KMS-11 (cell line): ENCODE measurements at regions not wholly inside any gene's neighbourhood (a gene's known extent, or its start where the extent isn't known, plus 50 kb on each side); places are given as distances from the start of the nearest gene placed in this dataset.

ENCODE experiments used
- H2AFZ ChIP-seq: fragments of 200-600 bp; sonication (generic); 2 replicates; pipeline ENCODE4 v1.6.1; 2016; ENCODE audit warnings: antibody characterized with exemption, mixed run types, low read depth
- H3K27ac ChIP-seq: fragments of 200-600 bp; sonication (generic); 2 replicates; pipeline ENCODE4 v1.6.1; 2016; ENCODE audit warnings: mild to moderate bottlenecking, mixed run types
- H3K27me3 ChIP-seq: fragments of 200-600 bp; sonication (generic); 2 replicates; pipeline ENCODE4 v1.6.1; 2017; ENCODE audit warnings: mild to moderate bottlenecking, low read depth, mixed run types, moderate library complexity; ENCODE audit not compliant: insufficient read depth
- H3K36me3 ChIP-seq: fragments of 200-600 bp; sonication (generic); 2 replicates; pipeline ENCODE4 v1.6.1; 2017; ENCODE audit warnings: mild to moderate bottlenecking, mixed run types; ENCODE audit not compliant: insufficient read depth
- H3K4me1 ChIP-seq: fragments of 200-600 bp; sonication (generic); 2 replicates; pipeline ENCODE4 v1.6.1; 2016; ENCODE audit warnings: mild to moderate bottlenecking, low read depth, mixed run types; ENCODE audit not compliant: poor library complexity, severe bottlenecking
- H3K4me2 ChIP-seq: fragments of 200-600 bp; sonication (generic); 2 replicates; pipeline ENCODE4 v1.7.0; 2016; ENCODE audit warnings: mild to moderate bottlenecking, mixed run types
- H3K4me3 ChIP-seq: fragments of 200-600 bp; sonication (generic); IDR thresholded peaks from 2 replicates; pipeline ENCODE4 v1.6.1; 2017; ENCODE audit warnings: low read depth, low read length, mixed read lengths; ENCODE audit not compliant: insufficient read depth
- H3K79me2 ChIP-seq: fragments of 200-600 bp; sonication (generic); 2 replicates; pipeline ENCODE4 v1.6.1; 2016; ENCODE audit warnings: low read depth, mixed run types; ENCODE audit not compliant: insufficient read depth
- H3K9ac ChIP-seq: fragments of 200-600 bp; sonication (generic); 2 replicates; pipeline ENCODE4 v1.6.1; 2016; ENCODE audit warnings: mild to moderate bottlenecking, mixed run types
- H4K20me1 ChIP-seq: fragments of 200-600 bp; sonication (generic); 2 replicates; pipeline ENCODE4 v1.6.1; 2016; ENCODE audit warnings: mild to moderate bottlenecking, mixed run types; ENCODE audit not compliant: insufficient read depth
- CTCF ChIP-seq: fragments of 200-600 bp; sonication (generic); conservative IDR thresholded peaks from 2 replicates; pipeline ENCODE4 v1.6.1; 2017; ENCODE audit warnings: low read depth, mild to moderate bottlenecking, antibody characterized with exemption, low read length, moderate library complexity, mixed read lengths

DNA sequence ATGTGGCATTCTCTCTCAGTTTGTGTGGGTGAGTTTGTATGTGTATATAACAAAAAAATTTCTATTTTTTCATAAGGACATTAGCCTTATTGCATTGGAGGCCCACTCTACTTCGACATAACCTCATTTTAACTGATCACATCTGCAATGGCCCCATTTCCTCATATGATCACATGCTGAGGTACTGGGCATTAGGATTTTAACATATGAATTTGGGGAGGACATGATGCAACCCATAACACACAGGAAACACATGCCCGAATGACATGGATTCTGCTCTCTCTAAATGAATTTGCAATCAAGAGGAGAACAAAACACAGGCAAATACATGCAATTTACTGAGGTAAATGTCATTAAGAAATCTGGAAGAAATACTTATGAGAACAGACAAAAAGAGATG lies 92.1 kb upstream of the COX7C start:
- peak overlapping the region; percentile 74; the same call in 1 of the 2 replicates for H3K4me2 ChIP-seq
- TF ChIP-seq CTCF = no peak
- peaks cover 32% of the 10 kb centered on the region for H3K4me1 ChIP-seq

DNA sequence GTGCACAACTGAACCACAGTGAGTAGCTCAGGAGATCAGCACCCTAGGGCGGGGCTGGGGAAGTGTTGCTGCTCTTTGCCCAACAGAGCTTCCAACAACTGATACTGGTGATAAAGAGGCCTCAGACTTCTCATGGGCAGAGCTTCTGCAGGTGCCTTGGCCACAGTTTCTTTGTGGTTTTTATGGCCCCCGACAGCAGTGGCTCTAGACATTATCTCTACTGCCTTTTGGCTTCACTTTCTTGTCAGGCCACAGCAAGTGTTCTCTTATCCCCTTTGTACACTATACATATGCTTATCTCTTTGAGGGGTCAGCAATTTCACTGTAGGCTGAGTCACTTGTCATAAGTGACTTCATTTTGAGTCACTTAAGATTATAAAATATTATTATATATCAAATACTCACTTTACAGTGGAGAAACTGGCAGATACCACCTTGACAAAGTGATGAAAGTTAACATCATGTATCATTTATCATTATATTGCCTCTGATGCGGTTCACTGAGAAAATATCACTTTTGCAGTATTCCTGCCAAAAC lies 90.9 kb upstream of the COX7C start:
- no peak overlapping the region for H3K4me3 ChIP-seq
- no peak for TF ChIP-seq CTCF
- peak overlapping the region; percentile 52; the same call in 1 of the 2 replicates for H3K27ac ChIP-seq
- no peak overlapping the region for H2AFZ ChIP-seq
- H3K27me3 ChIP-seq = no peaks in the 10 kb centered on the region
- no peaks in the 10 kb centered on the region for H3K79me2 ChIP-seq
- H3K4me1 ChIP-seq = peaks cover 32% of the 10 kb centered on the region
- no peaks in the 10 kb centered on the region for H3K36me3 ChIP-seq
- H4K20me1 ChIP-seq = no peaks in the 10 kb centered on the region
- peak overlapping the region; percentile 74 for H3K4me2 ChIP-seq
- H3K9ac ChIP-seq = no peak overlapping the region

More for the DNA sequence above, 92.1 kb upstream of the COX7C start:
- Histone ChIP-seq H3K9ac (no peak overlapping the region), H2AFZ (peak overlapping the region; percentile 12; the same call in 1 of the 2 replicates), H3K27me3 (no peaks in the 10 kb centered on the region), H3K79me2 (no peaks in the 10 kb centered on the region), H3K36me3 (no peaks in the 10 kb centered on the region), H3K27ac (no peak overlapping the region), H3K4me3 (no peak overlapping the region), H4K20me1 (no peaks in the 10 kb centered on the region)

GRCh38 chr5:86532429-86532828 lies 85.3 kb upstream of the COX7C start:
- Histone ChIP-seq H3K36me3 (no peaks in the 10 kb centered on the region), H3K4me1 (peaks cover 8% of the 10 kb centered on the region), H3K27me3 (no peaks in the 10 kb centered on the region), H3K9ac (no peak overlapping the region), H3K79me2 (no peaks in the 10 kb centered on the region), H4K20me1 (no peaks in the 10 kb centered on the region), H3K4me2 (no peak overlapping the region), H3K27ac (no peak overlapping the region), H2AFZ (no peak overlapping the region), H3K4me3 (no peak overlapping the region)
- TF ChIP-seq CTCF = no peak

DNA sequence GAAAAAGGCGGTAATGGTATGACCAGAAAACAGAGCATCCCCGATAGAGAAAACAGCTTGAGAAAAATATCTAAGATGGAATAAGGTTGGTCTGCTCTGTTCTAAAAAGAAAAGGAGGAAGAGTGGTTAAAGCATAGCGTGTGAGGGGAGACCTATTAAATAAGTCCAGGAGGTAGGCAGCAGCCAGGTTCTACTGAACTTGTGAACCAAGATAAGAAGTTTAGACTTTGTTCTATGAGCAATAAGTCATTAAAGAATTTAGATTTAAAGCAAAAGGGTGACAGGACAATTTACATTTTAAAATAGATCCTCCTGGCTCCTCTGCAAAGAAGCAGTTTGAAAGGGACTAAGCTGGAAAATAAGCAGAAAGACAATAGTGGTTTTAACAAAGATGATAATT lies 81.3 kb upstream of the COX7C start:
- Histone ChIP-seq H3K36me3 (no peaks in the 10 kb centered on the region), H3K4me3 (no peak overlapping the region)

More for the DNA sequence above, 81.3 kb upstream of the COX7C start:
- Histone ChIP-seq H3K4me1 (no peaks in the 10 kb centered on the region), H3K27me3 (no peaks in the 10 kb centered on the region), H4K20me1 (no peaks in the 10 kb centered on the region), H3K79me2 (no peaks in the 10 kb centered on the region), H3K27ac (no peak overlapping the region), H2AFZ (no peak overlapping the region), H3K9ac (no peak overlapping the region), H3K4me2 (no peak overlapping the region)
- no peak for TF ChIP-seq CTCF
